ENCODE measurements at regions not wholly inside any gene's neighbourhood (a gene's known extent, or its start where the extent isn't known, plus 50 kb on each side); places are given as distances from the start of the nearest gene placed in this dataset.

- TF ChIP-seq CTCF (IDR thresholded peaks at IDR 0.05) (no peak), POLR2A (IDR thresholded peaks at IDR 0.05) (no peak)
These were observed 542.7 kb upstream of the SLITRK5 start for GRCh38 chr13:87128491-87128890.
